B cell (primary cell): ENCODE measurements at regions not wholly inside any gene's neighbourhood (a gene's known extent, or its start where the extent isn't known, plus 50 kb on each side); places are given as distances from the start of the nearest gene placed in this dataset.
A peak's percentile ranks its signal among the peaks of the same experiment; 100 is the strongest.

ENCODE experiments used
- ATAC-seq: fragments of 200-7000 bp; cut with Tn5 transposase; one replicate; pipeline ENCODE4 v1.10.0; 2021; ENCODE audit warnings: low read depth, mild to moderate bottlenecking, moderate number of reproducible peaks, moderate library complexity
- CTCF ChIA-PET: fragments of 350-600 bp; sonication (Branson Sonifier 250); formaldehyde crosslinking; loops from one replicate; lab custom pipeline; 2021; ENCODE audit warnings: antibody characterized with exemption, inconsistent platforms; lab: Charles Lee
- POLR2A ChIA-PET: fragments of 350-600 bp; sonication (Branson Sonifier 250); formaldehyde crosslinking; loops from one replicate; lab custom pipeline; 2021; ENCODE audit warnings: antibody characterized with exemption; lab: Charles Lee
- DNase-seq: peaks from one replicate; pipeline ENCODE4 v3.0.0; 2013
- H2AFZ ChIP-seq: 2 replicates; pipeline ENCODE4 v1.6.1; 2012; ENCODE audit warnings: mild to moderate bottlenecking, low read depth, low read length; ENCODE audit not compliant: insufficient read depth, poor library complexity, severe bottlenecking
- H3K27ac ChIP-seq, 2 donors: 1 replicate in 1 of 2; 2 replicates in 1 of 2; pipeline ENCODE4 v1.5.1; 2012 to 2013; ENCODE audit warnings: low read length in 2 of 2, mild to moderate bottlenecking in 2 of 2, moderate library complexity in 1 of 2
- H3K27me3 ChIP-seq, 4 experiments: fragments of 200-600 bp in 1 of 4; sonication (generic) in 1 of 4; replicated peaks in 1 of 4; 1 replicate in 2 of 4; 2 replicates in 2 of 4; pipeline versions ENCODE4 v1.6.1 to v1.7.0; 2013 to 2016; ENCODE audit warnings: low read length in 3 of 4, mild to moderate bottlenecking in 2 of 4, mixed read lengths in 1 of 4, moderate library complexity in 1 of 4; ENCODE audit not compliant: insufficient read depth in 4 of 4, control insufficient read depth in 3 of 4; ENCODE audit errors: control extremely low read depth in 1 of 4
- H3K36me3 ChIP-seq, 2 experiments: replicated peaks in 1 of 2; 1 replicate in 1 of 2; 2 replicates in 1 of 2; pipeline versions ENCODE4 v1.6.1 to v1.7.1; 2013; ENCODE audit warnings: low read length in 1 of 2; ENCODE audit not compliant: insufficient read depth in 2 of 2, control insufficient read depth in 1 of 2; ENCODE audit errors: control extremely low read depth in 1 of 2, extremely low read depth in 1 of 2
- H3K4me1 ChIP-seq, 2 donors: fragments of 200-600 bp in 1 of 2; sonication (generic) in 1 of 2; 1 replicate in 1 of 2; 2 replicates in 1 of 2; pipeline versions ENCODE4 v1.5.1 to v1.6.1; 2013 to 2017; ENCODE audit warnings: low read length in 2 of 2; ENCODE audit not compliant: control insufficient read depth in 2 of 2, insufficient read depth in 2 of 2
- H3K4me2 ChIP-seq: replicated peaks from 2 replicates; pipeline ENCODE3; 2012; ENCODE audit warnings: mild to moderate bottlenecking, low read depth, low read length; ENCODE audit not compliant: poor library complexity, severe bottlenecking
- H3K4me3 ChIP-seq, 5 experiments: fragments of 200-600 bp in 1 of 5; sonication (generic) in 1 of 5; 1 replicate in 3 of 5; 2 replicates in 2 of 5; pipeline versions ENCODE4 v1.5.1 to v1.7.0; 2011 to 2016; ENCODE audit warnings: low read length in 4 of 5, mild to moderate bottlenecking in 4 of 5, low read depth in 2 of 5, control low read depth in 1 of 5, moderate library complexity in 1 of 5; ENCODE audit not compliant: insufficient read depth in 1 of 5; ENCODE audit errors: control extremely low read depth in 1 of 5, extremely low read depth in 1 of 5
- H3K79me2 ChIP-seq: fragments of 200-600 bp; sonication (generic); one replicate; pipeline ENCODE4 v1.6.0; 2016; ENCODE audit warnings: low read length; ENCODE audit not compliant: control insufficient read depth, insufficient read depth
- H3K9ac ChIP-seq: fragments of 200-600 bp; sonication (generic); 2 replicates; pipeline ENCODE4 v1.6.1; 2017; ENCODE audit warnings: mild to moderate bottlenecking, low read length, moderate library complexity
- H3K9me3 ChIP-seq, 3 donors: one replicate each; pipeline versions ENCODE4 v1.6.1 to v1.7.1; 2013; ENCODE audit warnings: low read length in 2 of 3; ENCODE audit not compliant: control insufficient read depth in 2 of 3, insufficient read depth in 1 of 3; ENCODE audit errors: control extremely low read depth in 1 of 3
- H4K20me1 ChIP-seq: 2 replicates; pipeline ENCODE4 v1.6.0; 2012; ENCODE audit warnings: mild to moderate bottlenecking, low read length; ENCODE audit not compliant: insufficient read depth, control insufficient read depth, poor library complexity, severe bottlenecking
- H3K27ac Mint-ChIP-seq: one replicate; pipeline ENCODE4 v1.8.0; 2021; ENCODE audit warnings: mixed read lengths
- H3K27me3 Mint-ChIP-seq: one replicate; pipeline ENCODE4 v1.8.0; 2021; ENCODE audit warnings: mixed read lengths
- H3K4me1 Mint-ChIP-seq: one replicate; pipeline ENCODE4 v1.8.0; 2021; ENCODE audit warnings: mixed read lengths
- H3K4me3 Mint-ChIP-seq: one replicate; pipeline ENCODE4 v1.8.0; 2021; ENCODE audit warnings: mixed read lengths
- H3K9me3 Mint-ChIP-seq: one replicate; pipeline ENCODE4 v1.8.0; 2022; ENCODE audit warnings: mixed read lengths; ENCODE audit not compliant: insufficient read depth
- EZH2 ChIP-seq: IDR thresholded peaks from 2 replicates; pipeline ENCODE4 v1.6.1; 2012; ENCODE audit warnings: borderline replicate concordance, low read depth, mild to moderate bottlenecking, moderate library complexity, low read length; ENCODE audit not compliant: insufficient read depth, poor library complexity, severe bottlenecking
- WGBS: methylation state at CpG from one replicate; pipeline ENCODE4 v1.1.5; 2013; ENCODE audit warnings: missing lambda C conversion rate; ENCODE audit not compliant: insufficient coverage; 5-methylcytosine and 5-hydroxymethylcytosine counted together
- intact Hi-C: fragments of 100-400 bp; cut with micrococcal nuclease; formaldehyde crosslinking; loops from one replicate; pipeline ENCODE4 v1.10.0; 2022
- TF ChIP-seq, protein P1 (sequence below): fragments of 200-600 bp; IDR thresholded peaks from one replicate; pipeline ENCODE4 v1.8.0; 2022; ENCODE audit warnings: antibody characterized with exemption, mild to moderate bottlenecking

- H2AFZ ChIP-seq: peak overlapping the region; percentile 60
- no peaks in the 10 kb centered on the region for H3K9me3 ChIP-seq
- CTCF ChIA-PET: interaction anchor here (0.5 to 25.8 kb wide), 42 partner anchors 10 to 614 kb away, joined by 3 to 699 read pairs (median 5); partner anchors contain the start of gene TNRC6C
- Mint-ChIP-seq H3K27me3 (no peaks in the 10 kb centered on the region), H3K9me3 (no peaks in the 10 kb centered on the region), H3K4me1 (peaks cover 63% of the 10 kb centered on the region), H3K4me3 (peak overlapping the region; percentile 79), H3K27ac (peak overlapping the region; percentile 86)
- intact Hi-C loops: loop anchor here (1.0 to 10.0 kb wide), 6 partner anchors 41 to 614 kb away; partner anchors contain the start of gene TNRC6C
- peaks cover 0 to 12% of the 10 kb centered on the region in 2 experiments for H3K36me3 ChIP-seq
- peaks cover 47 to 63% of the 10 kb centered on the region in 2 donors for H3K4me1 ChIP-seq
- H3K79me2 ChIP-seq: peaks cover 79% of the 10 kb centered on the region
- peak overlapping the region; percentile 55 to 71 for H3K27ac ChIP-seq
- ATAC-seq: peak; percentile 74
- peak overlapping the region in 4 of 5 experiments; percentile 27 to 49 (median 42) for H3K4me3 ChIP-seq
- no peaks in the 10 kb centered on the region for H3K27me3 ChIP-seq
- no peak for TF ChIP-seq EZH2
- TF ChIP-seq, protein P1, sequence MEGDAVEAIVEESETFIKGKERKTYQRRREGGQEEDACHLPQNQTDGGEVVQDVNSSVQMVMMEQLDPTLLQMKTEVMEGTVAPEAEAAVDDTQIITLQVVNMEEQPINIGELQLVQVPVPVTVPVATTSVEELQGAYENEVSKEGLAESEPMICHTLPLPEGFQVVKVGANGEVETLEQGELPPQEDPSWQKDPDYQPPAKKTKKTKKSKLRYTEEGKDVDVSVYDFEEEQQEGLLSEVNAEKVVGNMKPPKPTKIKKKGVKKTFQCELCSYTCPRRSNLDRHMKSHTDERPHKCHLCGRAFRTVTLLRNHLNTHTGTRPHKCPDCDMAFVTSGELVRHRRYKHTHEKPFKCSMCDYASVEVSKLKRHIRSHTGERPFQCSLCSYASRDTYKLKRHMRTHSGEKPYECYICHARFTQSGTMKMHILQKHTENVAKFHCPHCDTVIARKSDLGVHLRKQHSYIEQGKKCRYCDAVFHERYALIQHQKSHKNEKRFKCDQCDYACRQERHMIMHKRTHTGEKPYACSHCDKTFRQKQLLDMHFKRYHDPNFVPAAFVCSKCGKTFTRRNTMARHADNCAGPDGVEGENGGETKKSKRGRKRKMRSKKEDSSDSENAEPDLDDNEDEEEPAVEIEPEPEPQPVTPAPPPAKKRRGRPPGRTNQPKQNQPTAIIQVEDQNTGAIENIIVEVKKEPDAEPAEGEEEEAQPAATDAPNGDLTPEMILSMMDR: peak; percentile 82
- peak; percentile 86 for DNase-seq
- no peaks in the 10 kb centered on the region for H4K20me1 ChIP-seq
- WGBS: 5% methylated on average over 8 of the region's 8 CpGs
- POLR2A ChIA-PET: interaction anchor here (0.5 to 2.5 kb wide), 20 partner anchors 11 to 557 kb away, joined by 3 to 23 read pairs (median 6); no protein-coding TSS in a partner anchor
- H3K9ac ChIP-seq: peak overlapping the region; percentile 35
- peak overlapping the region; percentile 66 for H3K4me2 ChIP-seq
Observed at GRCh38 chr17:77400445-77400870, 259.7 kb downstream of the SEC14L1 start.

DNA sequence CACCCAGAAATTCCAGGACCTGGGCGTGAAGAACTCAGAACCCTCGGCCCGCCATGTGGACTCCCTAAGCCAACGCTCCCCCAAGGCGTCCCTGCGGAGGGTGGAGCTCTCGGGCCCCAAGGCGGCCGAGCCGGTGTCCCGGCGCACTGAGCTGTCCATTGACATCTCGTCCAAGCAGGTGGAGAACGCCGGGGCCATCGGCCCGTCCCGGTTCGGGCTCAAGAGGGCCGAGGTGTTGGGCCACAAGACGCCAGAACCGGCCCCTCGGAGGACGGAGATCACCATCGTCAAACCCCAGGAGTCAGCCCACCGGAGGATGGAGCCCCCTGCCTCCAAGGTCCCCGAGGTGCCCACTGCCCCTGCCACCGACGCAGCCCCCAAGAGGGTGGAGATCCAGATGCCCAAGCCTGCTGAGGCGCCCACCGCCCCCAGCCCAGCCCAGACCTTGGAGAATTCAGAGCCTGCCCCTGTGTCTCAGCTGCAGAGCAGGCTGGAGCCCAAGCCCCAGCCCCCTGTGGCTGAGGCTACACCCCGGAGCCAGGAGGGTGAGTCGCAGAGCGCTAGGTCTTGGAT is 261.5 kb downstream of the SEC14L1 start:
- Mint-ChIP-seq H3K4me1 (peaks cover 79% of the 10 kb centered on the region), H3K9me3 (no peaks in the 10 kb centered on the region), H3K27ac (peak overlapping the region; percentile 77), H3K4me3 (no peak overlapping the region), H3K27me3 (no peaks in the 10 kb centered on the region)
- no peak overlapping the region for H3K27ac ChIP-seq
- ChIA-PET CTCF (interaction anchor here (0.9 to 25.8 kb wide), 5 partner anchors 12 to 94 kb away, joined by 3 to 699 read pairs (median 39); no protein-coding TSS in a partner anchor), POLR2A (interaction anchor here (0.6 kb wide), 1 partner anchor 70 kb away, joined by 3 read pairs; no protein-coding TSS in a partner anchor)
- no peak for DNase-seq
- H3K9ac ChIP-seq: no peak overlapping the region
- no peaks in the 10 kb centered on the region for H3K9me3 ChIP-seq
- H3K79me2 ChIP-seq: peaks cover 80% of the 10 kb centered on the region
- intact Hi-C loops: loop anchor here (10.0 kb wide), 1 partner anchor 553 kb away; the partner anchor contains the start of gene TNRC6C
- WGBS: 97% methylated on average over 33 of the region's 34 CpGs
- ATAC-seq: no peak
- no peak overlapping the region for H3K4me2 ChIP-seq
- no peaks in the 10 kb centered on the region for H4K20me1 ChIP-seq
- H2AFZ ChIP-seq: no peak overlapping the region
- TF ChIP-seq EZH2: no peak
- TF ChIP-seq, protein P1: no peak
- no peak overlapping the region for H3K4me3 ChIP-seq
- no peaks in the 10 kb centered on the region for H3K27me3 ChIP-seq
- peaks cover 65 to 81% of the 10 kb centered on the region in 2 donors for H3K4me1 ChIP-seq
- peaks cover 0 to 12% of the 10 kb centered on the region in 2 experiments for H3K36me3 ChIP-seq
